K562 (cell line): ENCODE measurements at regions not wholly inside any gene's neighbourhood (a gene's known extent, or its start where the extent isn't known, plus 50 kb on each side); places are given as distances from the start of the nearest gene placed in this dataset.

Source experiments
- ATAC-seq: fragments of 200-7000 bp; cut with Tn5 transposase; 3 replicates; pipeline ENCODE4 v1.9.1; 2020; ENCODE audit warnings: moderate library complexity
- BruUV-seq: library from RNA; stranded (reverse); fragments of 400-500 nt; replicated peaks from 2 replicates; lab custom pipeline; 2021; lab: Mats Ljungman, UMichigan
- CTCF ChIA-PET: fragments of 300-600 bp; formaldehyde crosslinking; extraction: SDS; loops from one replicate; lab custom pipeline; 2021; ENCODE audit warnings: low intra/inter-chr PET ratio; lab: Yijun Ruan, JAX
- POLR2A ChIA-PET: fragments of 300-600, 350-650 bp; sonication (Branson Sonifier 250); formaldehyde crosslinking; extraction: SDS; loops from one replicate; lab custom pipeline; 2021; ENCODE audit warnings: antibody characterized with exemption, inconsistent platforms; lab: Yijun Ruan, JAX
- DNase-seq, 4 experiments: peaks; one replicate each; pipeline versions ENCODE4 v3.0.0 to v3.0.0-alpha.2; 2011 to 2018; ENCODE audit warnings: low spot score in 3 of 4, mixed read lengths in 3 of 4; ENCODE audit errors: extremely low read depth in 1 of 4
- FAIRE-seq: peaks from 2 replicates; lab custom pipeline; 2011; peaks lifted over from hg19 to GRCh38; lab: Jason Lieb, UNC
- H2AFZ ChIP-seq: 2 replicates; pipeline ENCODE4 v1.6.0; 2011; ENCODE audit warnings: low read depth, low read length, control low read depth, inconsistent platforms
- H3K27ac ChIP-seq: fragments of 200-600 bp; 3 replicates; pipeline ENCODE4 v1.8.0; 2011; ENCODE audit warnings: low read depth, mild to moderate bottlenecking, control low read depth, inconsistent platforms, low read length, moderate library complexity, mixed read lengths; ENCODE audit errors: extremely low read depth
- H3K27me3 ChIP-seq, 2 experiments: fragments of 300-600 bp in 1 of 2; 2 replicates in 1 of 2; 3 replicates in 1 of 2; pipeline versions ENCODE4 v1.6.0 to v1.8.0; 2011; ENCODE audit warnings: inconsistent platforms in 2 of 2, low read length in 2 of 2, mild to moderate bottlenecking in 1 of 2, mixed read lengths in 1 of 2, moderate library complexity in 1 of 2; ENCODE audit not compliant: control insufficient read depth in 2 of 2, insufficient read depth in 2 of 2
- H3K36me3 ChIP-seq: fragments of 300-600 bp; 3 replicates; pipeline ENCODE4 v1.8.0; 2011; ENCODE audit warnings: mild to moderate bottlenecking, low read length, inconsistent platforms; ENCODE audit not compliant: control insufficient read depth, insufficient read depth
- H3K4me1 ChIP-seq, 2 experiments: fragments of 200-600 bp in 1 of 2; replicated peaks in 1 of 2; 2 replicates in 1 of 2; 3 replicates in 1 of 2; pipeline versions ENCODE4 v1.5.1 to v1.8.0; 2011; ENCODE audit warnings: inconsistent platforms in 2 of 2, low read length in 2 of 2, mild to moderate bottlenecking in 1 of 2, mixed read lengths in 1 of 2, moderate library complexity in 1 of 2; ENCODE audit not compliant: control insufficient read depth in 2 of 2, insufficient read depth in 2 of 2
- H3K4me2 ChIP-seq: 2 replicates; pipeline ENCODE4 v1.6.1; 2011; ENCODE audit warnings: low read length, control low read depth, inconsistent platforms, mixed read lengths; ENCODE audit not compliant: insufficient read depth
- H3K4me3 ChIP-seq: fragments of 200-600 bp; sonication (generic), shearing (Covaris generic); 2 replicates; pipeline ENCODE4 v1.5.1; 2016; ENCODE audit warnings: control low read depth, inconsistent platforms
- H3K79me2 ChIP-seq: fragments of 200-600 bp; 3 replicates; pipeline ENCODE4 v1.8.0; 2011; ENCODE audit warnings: low read length, inconsistent platforms; ENCODE audit not compliant: control insufficient read depth, insufficient read depth
- H3K9ac ChIP-seq, 2 experiments: 2 replicates each; pipeline versions ENCODE4 v1.6.0 to v1.6.1; 2011; ENCODE audit warnings: low read depth in 2 of 2, low read length in 2 of 2, control low read depth in 1 of 2, inconsistent platforms in 1 of 2, mild to moderate bottlenecking in 1 of 2, mixed read lengths in 1 of 2; ENCODE audit not compliant: insufficient read depth in 1 of 2
- H3K9me1 ChIP-seq: one replicate; pipeline ENCODE4 v1.6.0; 2011; ENCODE audit warnings: inconsistent platforms, mild to moderate bottlenecking, low read length, moderate library complexity; ENCODE audit not compliant: control insufficient read depth, insufficient read depth
- H3K9me3 ChIP-seq: replicated peaks from 2 replicates; pipeline ENCODE4 v1.5.1; 2011; ENCODE audit warnings: low read depth, low read length, inconsistent platforms; ENCODE audit not compliant: control insufficient read depth, insufficient read depth
- H4K20me1 ChIP-seq: replicated peaks from 2 replicates; pipeline ENCODE4 v1.6.1; 2011; ENCODE audit warnings: low read length, inconsistent platforms, mixed read lengths; ENCODE audit not compliant: control insufficient read depth, insufficient read depth
- CREBBP ChIP-seq: IDR thresholded peaks from one replicate; pipeline ENCODE4 v1.6.1; 2012; ENCODE audit warnings: low read depth, mild to moderate bottlenecking, control low read depth, inconsistent platforms, low read length
- CXXC5 ChIP-seq: fragments of 250-450 bp; sonication (Bioruptor Pico); IDR thresholded peaks from 2 replicates; pipeline ENCODE4 v1.8.0; 2022; ENCODE audit warnings: inconsistent platforms, mild to moderate bottlenecking, moderate library complexity
- EGR1 ChIP-seq: fragments of 450-650 bp; conservative IDR thresholded peaks from 2 replicates; pipeline ENCODE4 v1.6.1; 2017; ENCODE audit warnings: mild to moderate bottlenecking
- IRF2 ChIP-seq: sonication (generic); formaldehyde crosslinking; IDR thresholded peaks from 2 replicates; pipeline ENCODE4 v1.8.1; 2022; ENCODE audit warnings: mild to moderate bottlenecking, missing genetic modification reagents
- SMARCC2 ChIP-seq: fragments of 450-650 bp; IDR thresholded peaks from 2 replicates; pipeline ENCODE4 v1.6.1; 2017; ENCODE audit warnings: antibody characterized with exemption, moderate library complexity, mild to moderate bottlenecking, low read depth
- TBL1XR1 ChIP-seq, 2 experiments: IDR thresholded peaks; 2 replicates each; pipeline ENCODE4 v1.6.1; 2012; ENCODE audit warnings: improper control_type of control experiment in 2 of 2, low read length in 2 of 2, mild to moderate bottlenecking in 1 of 2
- TEAD2 ChIP-seq: fragments of 450-650 bp; IDR thresholded peaks from 2 replicates; pipeline ENCODE4 v1.6.1; 2016; ENCODE audit warnings: missing genetic modification characterization, control low read depth, missing compliant biosample characterization
- TSC22D4 ChIP-seq: fragments of 450-650 bp; IDR thresholded peaks from 2 replicates; pipeline ENCODE4 v1.6.1; 2016; ENCODE audit warnings: missing genetic modification characterization, missing biosample characterization, control low read depth
- ZBTB17 ChIP-seq: fragments of 450-650 bp; formaldehyde crosslinking; IDR thresholded peaks from 2 replicates; pipeline ENCODE4 v1.4.0; 2020; ENCODE audit warnings: mild to moderate bottlenecking
- ZNF12 ChIP-seq: sonication (generic); formaldehyde crosslinking; IDR thresholded peaks from 2 replicates; pipeline ENCODE4 v1.4.0; 2020; ENCODE audit warnings: mild to moderate bottlenecking, missing genetic modification reagents
- ZNF780A ChIP-seq: fragments of 250-450 bp; sonication (Bioruptor Pico); IDR thresholded peaks from 2 replicates; pipeline ENCODE4 v1.5.0; 2021; ENCODE audit warnings: mild to moderate bottlenecking
- in situ Hi-C: fragments of 300-500 bp; cut with MboI; formaldehyde crosslinking; loops from 4 replicates; pipeline ENCODE4 v1.15.0; 2018; ENCODE audit warnings: inconsistent platforms, mixed read lengths
- intact Hi-C: fragments of 100-400 bp; cut with micrococcal nuclease; formaldehyde crosslinking; loops from 2 replicates; pipeline ENCODE4 v1.14.2; 2022
- TF ChIP-seq, protein P1 (sequence below): fragments of 250-450 bp; sonication (Bioruptor Pico); IDR thresholded peaks from 2 replicates; pipeline ENCODE4 v1.5.0; 2021
- TF ChIP-seq, protein P2 (sequence below): fragments of 250-450 bp; sonication (Bioruptor Pico); IDR thresholded peaks from 2 replicates; pipeline ENCODE4 v1.8.0; 2021; ENCODE audit warnings: borderline replicate concordance, mild to moderate bottlenecking, moderate library complexity; ENCODE audit not compliant: poor library complexity, severe bottlenecking

DNA sequence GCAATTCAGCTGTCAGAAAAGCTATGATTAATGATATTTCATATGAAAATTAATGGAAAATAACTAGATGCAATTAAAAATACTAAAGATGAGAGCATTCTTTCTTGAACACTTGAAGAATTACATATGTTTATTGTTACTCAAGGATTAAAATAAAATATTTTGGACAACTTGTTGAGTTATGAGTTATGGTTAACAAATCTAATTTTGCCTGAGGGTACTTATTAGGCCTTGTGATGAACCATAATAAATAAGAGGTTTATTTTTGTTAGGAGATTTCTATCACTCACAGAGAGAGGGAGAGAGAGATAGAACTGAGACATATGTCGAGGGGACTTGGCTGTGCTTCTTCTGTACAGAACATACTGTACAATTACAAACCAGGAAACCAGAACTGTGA is 183.7 kb downstream of the ISL1 start (continued):
- TF ChIP-seq TBL1XR1 (IDR thresholded peaks at IDR 0.05; ENCODE audit: low read length in 2 of 2) = no peak
- no peak for TF ChIP-seq ZNF780A
- no peak for TF ChIP-seq IRF2 (CRISPR knock-in tag)

DNA sequence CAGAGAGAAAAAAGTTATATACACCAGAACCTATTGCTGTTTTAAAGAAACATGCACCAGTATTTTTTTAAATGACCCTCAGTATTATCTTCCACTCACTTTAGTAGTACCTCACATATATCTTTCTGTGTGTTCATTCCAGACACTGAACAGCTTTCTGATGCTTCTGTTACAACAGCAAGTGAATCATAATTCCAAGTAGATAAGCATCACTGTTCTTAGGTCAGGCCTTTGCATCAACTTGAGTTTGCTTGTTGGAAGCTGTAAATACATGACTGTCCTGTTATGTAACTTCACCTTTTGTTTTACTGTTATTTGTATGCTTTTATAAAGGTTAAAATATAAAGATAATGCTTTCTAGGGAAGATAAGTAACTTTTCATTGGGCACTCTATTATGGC is 184.4 kb downstream of the ISL1 start:
- no peaks in the 10 kb centered on the region for H4K20me1 ChIP-seq
- ChIA-PET POLR2A (no interaction called here), CTCF (no interaction called here)
- DNase-seq (no peak), ATAC-seq (no peak), FAIRE-seq (no peak)
- BruUV-seq = no TSS peak
- no peaks in the 10 kb centered on the region for H3K36me3 ChIP-seq
- TF ChIP-seq CREBBP = no peak
- TF ChIP-seq SMARCC2 = no peak
- no peak for TF ChIP-seq ZBTB17 (CRISPR knock-in tag)
- no peak for TF ChIP-seq CXXC5 (CRISPR knock-in tag)
- TF ChIP-seq, protein P1, sequence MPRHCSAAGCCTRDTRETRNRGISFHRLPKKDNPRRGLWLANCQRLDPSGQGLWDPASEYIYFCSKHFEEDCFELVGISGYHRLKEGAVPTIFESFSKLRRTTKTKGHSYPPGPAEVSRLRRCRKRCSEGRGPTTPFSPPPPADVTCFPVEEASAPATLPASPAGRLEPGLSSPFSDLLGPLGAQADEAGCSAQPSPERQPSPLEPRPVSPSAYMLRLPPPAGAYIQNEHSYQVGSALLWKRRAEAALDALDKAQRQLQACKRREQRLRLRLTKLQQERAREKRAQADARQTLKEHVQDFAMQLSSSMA = no peak
- TF ChIP-seq, protein P2, sequence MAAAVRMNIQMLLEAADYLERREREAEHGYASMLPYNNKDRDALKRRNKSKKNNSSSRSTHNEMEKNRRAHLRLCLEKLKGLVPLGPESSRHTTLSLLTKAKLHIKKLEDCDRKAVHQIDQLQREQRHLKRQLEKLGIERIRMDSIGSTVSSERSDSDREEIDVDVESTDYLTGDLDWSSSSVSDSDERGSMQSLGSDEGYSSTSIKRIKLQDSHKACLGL (CRISPR knock-in tag) = no peak
- TF ChIP-seq EGR1 = no peak
- no peak for TF ChIP-seq ZNF12
- TF ChIP-seq TEAD2 (tag) = no peak
- no peak for TF ChIP-seq TSC22D4
- H3K79me2 ChIP-seq = no peaks in the 10 kb centered on the region
- no peak overlapping the region for H2AFZ ChIP-seq
- no peak overlapping the region for H3K4me2 ChIP-seq
- no peaks in the 10 kb centered on the region for H3K9me3 ChIP-seq
- H3K9ac ChIP-seq = no peak overlapping the region
- intact Hi-C loops (no loop called here), in situ Hi-C loops (no loop called here)
- H3K9me1 ChIP-seq = no peaks in the 10 kb centered on the region
- H3K4me1 ChIP-seq = no peaks in the 10 kb centered on the region
- no peaks in the 10 kb centered on the region for H3K27me3 ChIP-seq
- H3K4me3 ChIP-seq = no peak overlapping the region
- H3K27ac ChIP-seq = no peak overlapping the region
